Gastroesophageal sphincter (tissue), 4 donors: ENCODE measurements at regions not wholly inside any gene's neighbourhood (a gene's known extent, or its start where the extent isn't known, plus 50 kb on each side); places are given as distances from the start of the nearest gene placed in this dataset.

Source experiments
- ATAC-seq: fragments of 150-250 bp; one replicate; pipeline ENCODE4 v1.9.1; 2016; ENCODE audit warnings: mild to moderate bottlenecking, moderate library complexity
- H3K27ac ChIP-seq, 4 donors: fragments of 200-600 bp; sonication (generic) in 3 of 4; 1 replicate in 3 of 4; 2 replicates in 1 of 4; pipeline ENCODE4 v1.5.1; 2016 to 2019
- H3K27me3 ChIP-seq: fragments of 200-600 bp; sonication (generic); one replicate; pipeline ENCODE4 v1.5.1; 2019
- H3K36me3 ChIP-seq, 2 donors: fragments of 200-600 bp; sonication (generic); one replicate each; pipeline ENCODE4 v1.5.1; 2019; ENCODE audit warnings: control low read depth in 1 of 2
- H3K4me1 ChIP-seq, 3 donors: fragments of 200-600 bp; sonication (generic); 1 replicate in 2 of 3; 2 replicates in 1 of 3; pipeline ENCODE4 v1.5.1; 2016 to 2019; ENCODE audit warnings: control low read depth in 2 of 3
- H3K4me3 ChIP-seq, 2 donors: fragments of 200-600 bp; sonication (generic); one replicate each; pipeline ENCODE4 v1.5.1; 2019; ENCODE audit warnings: mild to moderate bottlenecking in 1 of 2, moderate library complexity in 1 of 2
- H3K9me3 ChIP-seq, 3 donors: fragments of 200-600 bp; sonication (generic); one replicate each; pipeline ENCODE4 v1.5.1; 2017 to 2019; ENCODE audit warnings: control low read depth in 2 of 3
- EP300 ChIP-seq: sonication (generic); formaldehyde crosslinking; IDR thresholded peaks from one replicate; pipeline ENCODE4 v1.6.1; 2017; ENCODE audit warnings: antibody characterized with exemption, mild to moderate bottlenecking
- POLR2A ChIP-seq, 2 donors: fragments of 450-650 bp; IDR thresholded peaks; one replicate each; pipeline ENCODE4 v1.6.1; 2017; ENCODE audit warnings: antibody characterized with exemption in 2 of 2, mild to moderate bottlenecking in 2 of 2, moderate library complexity in 1 of 2
- POLR2AphosphoS5 ChIP-seq: sonication (generic); formaldehyde crosslinking; IDR thresholded peaks from one replicate; pipeline ENCODE4 v1.6.1; 2017; ENCODE audit warnings: antibody characterized with exemption
- WGBS, 2 donors: methylation state at CpG; one replicate each; pipeline ENCODE4 v1.1.5; 2018; ENCODE audit warnings: low coverage in 1 of 2; 5-methylcytosine and 5-hydroxymethylcytosine counted together
- TF ChIP-seq, protein P1 (sequence below), 4 experiments: fragments of 200-600 bp in 2 of 4; fragments of 450-650 bp in 2 of 4; sonication (generic) in 1 of 4; IDR thresholded peaks; one replicate each; pipeline ENCODE4 v1.5.1; 2017 to 2019; ENCODE audit warnings: antibody characterized with exemption in 4 of 4, mild to moderate bottlenecking in 2 of 4, moderate library complexity in 2 of 4

DNA sequence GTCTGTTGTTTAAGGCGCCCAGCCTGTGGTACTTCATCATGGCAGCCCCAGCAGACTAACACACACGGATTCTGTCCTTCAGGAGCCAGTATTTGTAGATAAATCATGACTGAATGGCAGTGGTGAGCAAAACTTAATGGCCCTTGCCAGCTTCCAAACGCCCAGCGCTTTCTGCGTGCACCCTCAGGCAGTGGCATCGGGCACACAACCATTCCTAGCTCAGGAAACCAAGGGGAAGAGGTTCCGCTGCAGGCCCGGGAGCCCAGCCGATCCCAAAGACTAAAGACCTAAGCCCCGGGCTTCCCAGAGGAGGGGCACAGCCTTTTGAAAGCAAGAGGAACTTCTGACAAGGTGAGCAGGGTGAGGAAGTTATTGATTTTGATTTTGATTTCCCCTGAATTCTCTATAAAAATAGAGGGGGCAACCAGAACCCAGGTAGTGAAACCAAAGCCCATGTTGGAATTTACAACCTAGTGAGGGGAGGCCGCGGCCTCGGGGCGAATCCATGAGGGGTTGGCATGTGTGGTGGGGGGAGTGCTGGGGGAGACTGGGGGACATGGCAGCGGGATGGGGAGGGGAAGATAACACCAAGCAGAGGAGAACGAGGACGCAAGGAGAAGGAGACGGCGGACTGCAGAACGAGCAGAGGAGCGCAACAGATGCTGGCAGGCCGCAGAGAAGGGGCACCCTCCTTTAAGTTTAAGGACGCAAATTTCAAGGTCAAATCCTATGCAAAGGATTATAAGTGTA, 79.9 kb upstream of the SEPTIN5 start:
- Histone ChIP-seq H3K27me3 (peaks cover 23% of the 10 kb centered on the region), H3K36me3 (no peaks in the 10 kb centered on the region), H3K9me3 (no peaks in the 10 kb centered on the region), H3K27ac (no peak overlapping the region), H3K4me3 (no peak overlapping the region), H3K4me1 (no peaks in the 10 kb centered on the region)
- 78 to 80% methylated on average over 8 to 9 of the region's 23 CpGs for WGBS, 2 donors
- no peak for ATAC-seq
- TF ChIP-seq POLR2A (IDR thresholded peaks at IDR 0.05) (no peak), EP300 (no peak), POLR2AphosphoS5 (no peak)
- TF ChIP-seq, protein P1, sequence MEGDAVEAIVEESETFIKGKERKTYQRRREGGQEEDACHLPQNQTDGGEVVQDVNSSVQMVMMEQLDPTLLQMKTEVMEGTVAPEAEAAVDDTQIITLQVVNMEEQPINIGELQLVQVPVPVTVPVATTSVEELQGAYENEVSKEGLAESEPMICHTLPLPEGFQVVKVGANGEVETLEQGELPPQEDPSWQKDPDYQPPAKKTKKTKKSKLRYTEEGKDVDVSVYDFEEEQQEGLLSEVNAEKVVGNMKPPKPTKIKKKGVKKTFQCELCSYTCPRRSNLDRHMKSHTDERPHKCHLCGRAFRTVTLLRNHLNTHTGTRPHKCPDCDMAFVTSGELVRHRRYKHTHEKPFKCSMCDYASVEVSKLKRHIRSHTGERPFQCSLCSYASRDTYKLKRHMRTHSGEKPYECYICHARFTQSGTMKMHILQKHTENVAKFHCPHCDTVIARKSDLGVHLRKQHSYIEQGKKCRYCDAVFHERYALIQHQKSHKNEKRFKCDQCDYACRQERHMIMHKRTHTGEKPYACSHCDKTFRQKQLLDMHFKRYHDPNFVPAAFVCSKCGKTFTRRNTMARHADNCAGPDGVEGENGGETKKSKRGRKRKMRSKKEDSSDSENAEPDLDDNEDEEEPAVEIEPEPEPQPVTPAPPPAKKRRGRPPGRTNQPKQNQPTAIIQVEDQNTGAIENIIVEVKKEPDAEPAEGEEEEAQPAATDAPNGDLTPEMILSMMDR (IDR thresholded peaks at IDR 0.05) = no peak

DNA sequence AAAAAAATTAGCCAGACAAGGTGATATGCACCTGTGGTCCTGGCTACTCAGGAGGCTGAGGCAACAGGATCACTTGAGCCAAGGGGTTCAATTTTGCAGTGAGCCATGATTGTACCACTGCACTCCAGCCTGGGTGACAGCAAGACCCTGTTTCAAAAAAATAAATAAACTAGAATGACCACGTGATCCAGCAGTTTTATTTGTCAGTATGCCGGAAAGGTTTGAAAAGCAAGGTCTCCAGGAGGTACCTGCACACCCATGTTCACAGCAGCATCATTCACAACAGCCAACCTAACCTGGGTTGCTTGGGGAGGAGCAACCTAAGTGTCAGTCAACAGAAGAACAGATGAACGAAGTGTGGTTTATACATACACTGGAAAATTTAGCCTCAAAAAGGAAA, 78.7 kb upstream of the SEPTIN5 start:
- H3K4me1 ChIP-seq = no peaks in the 10 kb centered on the region
- H3K4me3 ChIP-seq = no peak overlapping the region
- no peaks in the 10 kb centered on the region for H3K36me3 ChIP-seq
- H3K27me3 ChIP-seq = peaks cover 16% of the 10 kb centered on the region
- no peak for TF ChIP-seq POLR2AphosphoS5
- TF ChIP-seq POLR2A (IDR thresholded peaks at IDR 0.05) = no peak
- TF ChIP-seq EP300 = no peak
- TF ChIP-seq, protein P1 (IDR thresholded peaks at IDR 0.05) = no peak
- WGBS, 2 donors = 73 to 80% methylated on average over 3 of the region's 3 CpGs
- H3K9me3 ChIP-seq = no peaks in the 10 kb centered on the region
- H3K27ac ChIP-seq = no peak overlapping the region
- ATAC-seq = no peak

DNA sequence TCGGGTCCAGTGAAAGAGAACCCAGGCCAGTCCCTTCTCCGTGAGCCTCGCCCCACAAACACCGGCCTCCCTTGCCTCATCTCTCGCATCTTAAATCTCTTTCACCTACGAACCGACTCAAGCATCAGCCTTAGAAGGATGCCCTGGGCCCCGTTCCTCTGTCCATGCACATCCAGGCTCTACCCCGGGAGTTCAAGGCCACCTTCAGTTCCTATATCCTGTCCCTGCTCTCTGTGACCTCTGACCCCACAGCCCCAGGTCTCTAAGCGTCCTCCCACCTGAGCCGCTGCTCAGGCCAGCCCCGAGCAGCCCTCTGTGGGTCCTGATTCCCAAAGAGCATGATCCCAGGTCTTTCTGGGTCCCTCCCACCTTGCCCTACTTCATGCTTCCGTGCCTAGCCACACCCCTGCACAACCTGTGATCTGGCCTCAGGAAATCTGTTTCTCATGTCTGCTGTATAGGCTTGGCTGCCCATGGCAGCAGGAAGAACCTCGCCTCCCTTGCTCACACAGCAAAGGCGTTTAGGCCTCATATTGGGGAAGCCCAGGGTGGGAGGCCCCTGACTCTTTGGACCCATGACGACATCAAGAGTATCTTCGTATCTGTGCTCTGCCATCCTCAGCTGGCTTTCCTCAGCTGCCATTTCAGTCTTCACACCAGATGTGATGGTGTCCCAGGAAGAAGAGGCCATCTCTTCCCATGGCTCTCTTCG, 77.5 kb upstream of the SEPTIN5 start:
- H3K4me3 ChIP-seq = no peak overlapping the region
- H3K4me1 ChIP-seq = no peaks in the 10 kb centered on the region
- TF ChIP-seq POLR2A (IDR thresholded peaks at IDR 0.05) = no peak
- TF ChIP-seq POLR2AphosphoS5 = no peak
- TF ChIP-seq, protein P1 (IDR thresholded peaks at IDR 0.05) = no peak
- TF ChIP-seq EP300 = no peak
- peaks cover 18% of the 10 kb centered on the region for H3K27me3 ChIP-seq
- ATAC-seq = no peak
- no peaks in the 10 kb centered on the region for H3K36me3 ChIP-seq
- no peak overlapping the region for H3K27ac ChIP-seq
- 84 to 93% methylated on average over 7 to 15 of the region's 18 CpGs for WGBS, 2 donors
- H3K9me3 ChIP-seq = no peaks in the 10 kb centered on the region

DNA sequence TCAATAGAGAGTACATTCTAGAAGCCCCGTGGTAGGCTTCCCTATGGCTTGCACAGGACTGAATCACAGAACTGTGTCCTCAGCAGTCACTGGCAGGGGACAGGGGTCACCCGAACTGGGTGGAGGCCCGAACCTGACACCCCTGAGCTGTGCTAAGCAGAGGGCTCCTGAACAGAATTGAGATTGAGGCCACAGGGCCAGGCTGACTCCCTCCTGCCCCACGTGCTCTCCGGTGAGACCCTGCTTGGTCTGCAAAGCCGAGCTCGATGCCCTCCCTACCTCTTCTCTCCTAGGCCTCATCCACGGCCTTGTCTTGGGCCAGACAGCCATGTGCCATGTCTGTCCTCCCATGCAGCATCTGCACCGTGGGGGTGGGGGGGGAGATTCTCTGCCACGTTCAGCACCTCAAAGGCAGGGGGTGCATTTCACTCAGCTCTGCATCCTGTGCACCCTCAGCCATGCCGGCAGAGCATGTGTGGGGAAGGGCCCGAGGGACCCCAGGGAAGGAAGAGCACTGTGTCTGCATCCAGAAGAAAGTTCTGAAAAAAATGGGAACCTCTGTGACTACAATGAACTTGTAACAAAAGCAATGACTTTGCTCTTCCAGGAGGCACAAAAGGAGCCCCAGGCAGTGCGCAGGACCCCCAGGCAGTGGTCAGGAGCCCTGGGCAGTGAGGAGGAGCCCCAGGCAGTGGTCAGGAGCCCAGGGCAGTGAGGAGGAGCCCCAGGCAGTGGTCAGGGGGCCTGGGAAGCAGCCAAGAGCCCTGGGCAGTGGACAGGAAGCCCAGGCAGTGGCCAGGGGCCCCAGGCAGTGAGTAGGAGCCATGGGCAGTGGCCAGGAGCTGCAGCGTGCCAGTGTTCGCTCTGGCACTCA, 76.7 kb upstream of the SEPTIN5 start:
- Histone ChIP-seq H3K4me1 (no peaks in the 10 kb centered on the region), H3K4me3 (no peak overlapping the region), H3K27me3 (peaks cover 21% of the 10 kb centered on the region), H3K27ac (no peak overlapping the region), H3K9me3 (no peaks in the 10 kb centered on the region), H3K36me3 (no peaks in the 10 kb centered on the region)
- WGBS, 2 donors = 79% methylated on average over 6 of the region's 15 CpGs; no CpG with 5 or more reads in 1 of the 2 donors
- TF ChIP-seq POLR2AphosphoS5 (no peak), EP300 (no peak), POLR2A (IDR thresholded peaks at IDR 0.05) (no peak)
- TF ChIP-seq, protein P1 (IDR thresholded peaks at IDR 0.05) = no peak
- ATAC-seq = no peak
